Naive B cell (primary cell): ENCODE measurements at regions not wholly inside any gene's neighbourhood (a gene's known extent, or its start where the extent isn't known, plus 50 kb on each side); places are given as distances from the start of the nearest gene placed in this dataset.

Source experiments
- ATAC-seq, 2 donors: fragments of 150-1000 bp; cut with Tn5 transposase; 2 replicates each; pipeline ENCODE4 v1.10.0; 2021; ENCODE audit warnings: low read depth in 2 of 2, mild to moderate bottlenecking in 2 of 2, moderate library complexity in 2 of 2
- DNase-seq: peaks from one replicate; pipeline ENCODE4 v3.0.0; 2022
- H3K27ac Mint-ChIP-seq, 6 donors: one replicate each; pipeline ENCODE4 v1.8.0; 2020 to 2022; ENCODE audit warnings: mild to moderate bottlenecking in 6 of 6, mixed read lengths in 6 of 6, moderate library complexity in 5 of 6, inconsistent platforms in 2 of 6
- H3K27me3 Mint-ChIP-seq, 3 donors: one replicate each; pipeline ENCODE4 v1.8.0; 2021 to 2022; ENCODE audit warnings: mixed read lengths in 3 of 3, mild to moderate bottlenecking in 1 of 3
- H3K36me3 Mint-ChIP-seq, 2 donors: one replicate each; pipeline ENCODE4 v1.8.0; 2020 to 2022; ENCODE audit warnings: mixed read lengths in 2 of 2, inconsistent platforms in 1 of 2, mild to moderate bottlenecking in 1 of 2
- H3K4me1 Mint-ChIP-seq, 3 donors: one replicate each; pipeline ENCODE4 v1.8.0; 2020 to 2022; ENCODE audit warnings: mixed read lengths in 3 of 3, inconsistent platforms in 1 of 3, mild to moderate bottlenecking in 1 of 3, moderate library complexity in 1 of 3
- H3K4me3 Mint-ChIP-seq, 8 donors: one replicate each; pipeline ENCODE4 v1.8.0; 2020 to 2022; ENCODE audit warnings: mild to moderate bottlenecking in 8 of 8, mixed read lengths in 8 of 8, moderate library complexity in 8 of 8, inconsistent platforms in 2 of 8
- H3K9me3 Mint-ChIP-seq, 7 donors: one replicate each; pipeline ENCODE4 v1.8.0; 2020 to 2022; ENCODE audit warnings: mixed read lengths in 7 of 7, mild to moderate bottlenecking in 5 of 7, inconsistent platforms in 2 of 7, moderate library complexity in 1 of 7

DNA sequence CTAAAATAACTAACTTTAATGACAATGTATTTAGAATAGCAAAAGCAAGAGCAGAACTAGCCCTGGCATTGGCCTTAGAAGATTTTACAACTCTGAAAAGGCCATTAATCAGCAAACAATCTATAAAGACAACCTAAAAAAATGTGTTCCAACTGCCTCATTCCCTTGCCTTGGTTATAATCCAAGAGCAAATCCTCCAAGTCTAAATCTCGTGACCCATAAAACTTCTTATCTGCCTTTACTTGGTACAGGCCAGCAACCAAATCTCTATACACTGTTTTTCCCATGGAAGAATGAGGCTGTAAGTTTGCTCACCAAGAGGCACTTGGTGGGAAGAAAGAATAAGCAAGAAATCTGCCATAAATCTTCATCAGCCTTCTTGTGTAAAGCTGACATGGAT lies 175.3 kb upstream of the MID1 start:
- ATAC-seq (no peak), DNase-seq (no peak)
- Mint-ChIP-seq H3K4me1 (no peaks in the 10 kb centered on the region), H3K36me3 (no peaks in the 10 kb centered on the region), H3K9me3 (peaks cover 0 to 3% (median 0%) of the 10 kb centered on the region in 7 donors), H3K27ac (no peak overlapping the region), H3K27me3 (peaks cover 0 to 5% (median 0%) of the 10 kb centered on the region in 3 donors), H3K4me3 (no peak overlapping the region)

DNA sequence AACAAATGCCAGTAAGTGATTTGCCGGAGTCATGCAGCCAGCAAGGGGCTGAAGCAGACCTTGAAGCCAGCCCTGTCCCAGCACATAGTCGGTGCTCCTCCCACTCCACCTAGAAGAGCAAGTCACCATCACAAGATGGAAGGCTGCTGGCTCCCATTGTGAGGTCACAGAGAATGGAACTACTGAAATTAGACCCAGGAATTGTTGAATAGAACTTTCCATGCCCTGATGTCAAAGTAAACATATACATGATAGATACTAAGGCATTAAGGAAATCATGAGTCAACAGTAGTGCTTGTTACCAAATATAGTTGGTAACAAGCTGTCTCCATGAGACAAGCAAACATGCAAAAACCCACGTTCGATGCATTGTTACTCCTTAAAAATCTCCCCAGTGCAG lies 177.1 kb upstream of the MID1 start:
- H3K4me3 Mint-ChIP-seq = no peak overlapping the region
- no peak for DNase-seq
- peaks cover 0 to 5% (median 3%) of the 10 kb centered on the region in 7 donors for H3K9me3 Mint-ChIP-seq
- H3K27me3 Mint-ChIP-seq = no peaks in the 10 kb centered on the region
- no peaks in the 10 kb centered on the region for H3K36me3 Mint-ChIP-seq
- H3K27ac Mint-ChIP-seq = no peak overlapping the region
- no peaks in the 10 kb centered on the region for H3K4me1 Mint-ChIP-seq
- no peak for ATAC-seq

- no peak for ATAC-seq
- peaks cover 0 to 8% (median 3%) of the 10 kb centered on the region in 7 donors for H3K9me3 Mint-ChIP-seq
- H3K4me3 Mint-ChIP-seq = no peak overlapping the region
- no peak for DNase-seq
- H3K4me1 Mint-ChIP-seq = no peaks in the 10 kb centered on the region
- no peaks in the 10 kb centered on the region for H3K27me3 Mint-ChIP-seq
- no peak overlapping the region for H3K27ac Mint-ChIP-seq
- H3K36me3 Mint-ChIP-seq = no peaks in the 10 kb centered on the region
Measured at GRCh38 chrX:10798041-10798440, 177.7 kb upstream of the MID1 start.

- no peak for ATAC-seq
- Mint-ChIP-seq H3K27ac (no peak overlapping the region), H3K4me3 (no peak overlapping the region), H3K4me1 (no peaks in the 10 kb centered on the region), H3K27me3 (no peaks in the 10 kb centered on the region), H3K9me3 (peaks cover 0 to 19% (median 3%) of the 10 kb centered on the region in 7 donors), H3K36me3 (no peaks in the 10 kb centered on the region)
- DNase-seq = no peak
Measured at GRCh38 chrX:10800796-10801195, 180.4 kb upstream of the MID1 start.

DNA sequence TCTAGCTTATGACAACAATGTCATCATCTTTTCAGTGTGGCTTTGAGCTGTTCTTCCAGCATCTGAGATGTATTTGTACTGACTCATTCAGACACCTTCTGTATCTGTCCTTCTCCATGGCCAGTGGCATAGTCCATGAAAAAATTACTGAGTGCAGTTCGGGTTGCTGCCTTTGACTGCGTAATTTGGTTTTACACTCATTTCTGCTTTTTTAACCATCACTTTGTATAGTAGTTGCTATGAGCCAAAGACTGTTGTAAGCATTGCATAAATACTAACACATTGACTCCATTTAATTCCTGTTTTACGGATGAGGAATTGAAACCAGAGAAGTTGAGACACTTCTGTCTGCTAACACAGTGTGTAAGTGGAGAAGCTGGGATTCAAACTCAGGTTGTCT lies 190.7 kb upstream of the MID1 start:
- DNase-seq = no peak

DNA sequence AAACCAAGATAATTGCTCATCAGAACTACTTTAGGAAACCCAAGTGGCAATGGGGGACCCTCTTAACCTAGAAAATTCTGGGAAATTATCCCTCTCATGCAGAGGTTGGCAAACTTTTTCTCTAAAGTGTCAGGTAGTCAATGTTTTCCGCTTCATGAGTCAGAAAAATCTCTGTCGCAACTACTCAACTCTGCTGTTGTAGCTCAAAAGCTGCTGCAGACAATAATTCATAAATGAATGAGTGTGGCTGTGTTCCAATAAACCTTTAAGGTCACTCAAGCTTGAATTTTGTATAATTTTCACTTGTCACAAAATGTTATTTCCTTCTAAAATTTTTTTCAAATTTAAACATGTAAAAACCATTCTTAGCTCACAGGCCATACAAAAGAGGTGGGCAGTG lies 193.4 kb upstream of the MID1 start:
- Mint-ChIP-seq H3K36me3 (no peaks in the 10 kb centered on the region), H3K27me3 (no peaks in the 10 kb centered on the region), H3K4me3 (no peak overlapping the region), H3K4me1 (no peaks in the 10 kb centered on the region), H3K27ac (no peak overlapping the region), H3K9me3 (peaks cover 0 to 9% (median 4%) of the 10 kb centered on the region in 7 donors)
- no peak for ATAC-seq
- DNase-seq = no peak

More for the DNA sequence above, 190.7 kb upstream of the MID1 start:
- H3K27ac Mint-ChIP-seq = no peak overlapping the region
- H3K27me3 Mint-ChIP-seq = peaks cover 0 to 5% (median 0%) of the 10 kb centered on the region in 3 donors
- no peak for ATAC-seq
- no peaks in the 10 kb centered on the region for H3K4me1 Mint-ChIP-seq
- no peaks in the 10 kb centered on the region for H3K36me3 Mint-ChIP-seq
- H3K4me3 Mint-ChIP-seq = no peak overlapping the region
- H3K9me3 Mint-ChIP-seq = peaks cover 0 to 13% (median 5%) of the 10 kb centered on the region in 7 donors

- Mint-ChIP-seq H3K36me3 (no peaks in the 10 kb centered on the region), H3K9me3 (peaks cover 0 to 5% (median 1%) of the 10 kb centered on the region in 7 donors), H3K4me1 (no peaks in the 10 kb centered on the region), H3K27me3 (no peaks in the 10 kb centered on the region), H3K4me3 (no peak overlapping the region), H3K27ac (no peak overlapping the region)
- DNase-seq = no peak
- ATAC-seq = no peak
Measured at GRCh38 chrX:10818651-10819050, 198.3 kb upstream of the MID1 start.

- Mint-ChIP-seq H3K27ac (no peak overlapping the region), H3K4me1 (no peaks in the 10 kb centered on the region), H3K27me3 (no peaks in the 10 kb centered on the region), H3K36me3 (no peaks in the 10 kb centered on the region), H3K9me3 (peaks cover 0 to 5% (median 1%) of the 10 kb centered on the region in 7 donors), H3K4me3 (no peak overlapping the region)
- ATAC-seq = no peak
- DNase-seq = no peak
Measured at GRCh38 chrX:10819973-10820372, 199.6 kb upstream of the MID1 start.

GRCh38 chrX:10821293-10821692 lies 200.9 kb upstream of the MID1 start:
- Mint-ChIP-seq H3K4me3 (no peak overlapping the region), H3K4me1 (no peaks in the 10 kb centered on the region)
- no peak for ATAC-seq

DNA sequence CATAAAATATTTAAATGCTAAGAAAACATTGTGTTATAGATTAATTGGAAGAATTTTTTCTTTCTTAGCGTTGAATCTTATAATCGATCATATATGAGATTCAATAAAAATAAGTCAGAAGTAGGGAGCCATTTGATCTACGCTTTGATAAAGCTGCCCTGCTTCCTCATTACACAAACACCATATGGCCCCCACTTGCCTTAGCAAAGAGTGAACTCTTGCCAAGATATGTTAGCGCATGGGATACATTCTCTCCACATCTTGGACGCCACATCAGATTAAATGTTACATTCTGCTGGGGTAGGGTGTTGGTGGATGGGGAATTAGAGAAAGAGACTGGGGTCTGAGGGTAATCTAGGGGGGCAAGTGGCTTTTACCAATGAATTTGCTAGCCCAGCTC lies 207.7 kb upstream of the MID1 start:
- no peak for DNase-seq
- Mint-ChIP-seq H3K27ac (no peak overlapping the region), H3K4me3 (no peak overlapping the region), H3K27me3 (peaks cover 0 to 3% (median 0%) of the 10 kb centered on the region in 3 donors), H3K36me3 (no peaks in the 10 kb centered on the region), H3K9me3 (peaks cover 0 to 4% (median 0%) of the 10 kb centered on the region in 7 donors), H3K4me1 (no peaks in the 10 kb centered on the region)
- ATAC-seq = no peak

More at GRCh38 chrX:10821293-10821692, 200.9 kb upstream of the MID1 start:
- H3K9me3 Mint-ChIP-seq = peaks cover 0 to 5% (median 2%) of the 10 kb centered on the region in 7 donors
- DNase-seq = no peak
- H3K27ac Mint-ChIP-seq = no peak overlapping the region
- no peaks in the 10 kb centered on the region for H3K36me3 Mint-ChIP-seq
- H3K27me3 Mint-ChIP-seq = peaks cover 0 to 3% (median 0%) of the 10 kb centered on the region in 3 donors

GRCh38 chrX:10828640-10829039 lies 208.3 kb upstream of the MID1 start:
- ATAC-seq = no peak
- Mint-ChIP-seq H3K27me3 (peaks cover 0 to 3% (median 0%) of the 10 kb centered on the region in 3 donors), H3K36me3 (no peaks in the 10 kb centered on the region), H3K27ac (no peak overlapping the region), H3K4me3 (no peak overlapping the region), H3K9me3 (peaks cover 0 to 4% (median 0%) of the 10 kb centered on the region in 7 donors), H3K4me1 (no peaks in the 10 kb centered on the region)
- no peak for DNase-seq

DNA sequence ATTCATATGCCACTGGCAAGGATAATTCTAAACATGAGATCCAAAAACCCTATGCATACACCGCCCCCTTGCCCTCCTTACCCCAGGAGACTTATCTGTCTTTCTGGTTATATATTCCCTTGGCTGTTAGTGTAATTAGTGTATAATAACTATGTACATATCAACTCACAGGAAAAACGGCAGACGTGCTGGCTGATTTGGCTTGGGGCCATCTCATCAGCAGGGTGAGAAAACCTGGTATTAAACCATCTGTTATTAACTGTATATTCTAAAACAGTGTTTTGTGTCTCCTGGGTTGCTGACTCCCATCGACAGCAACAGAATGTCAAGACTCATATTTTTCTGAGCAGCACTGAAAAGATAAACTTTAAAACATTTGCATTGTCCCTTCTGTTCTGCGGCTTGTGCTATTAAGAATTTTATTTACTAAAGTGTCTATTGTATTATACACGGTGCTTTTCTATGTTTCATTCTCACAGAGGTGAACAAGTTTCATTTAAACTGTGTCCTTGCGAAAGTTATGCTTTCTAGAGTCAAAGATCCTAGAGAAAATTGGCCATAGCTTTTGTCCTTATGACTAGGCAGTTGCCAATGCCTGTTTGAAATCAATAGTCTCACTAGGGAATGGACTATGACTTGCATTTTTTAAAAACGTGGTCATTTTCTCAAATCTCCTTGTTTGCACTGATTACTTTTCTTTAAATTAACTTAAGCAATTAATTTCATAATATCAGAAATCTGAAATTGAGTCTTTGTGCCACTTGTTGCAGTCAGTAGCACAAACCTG lies 211.5 kb upstream of the MID1 start:
- peaks cover 0 to under 1% (median 0%) of the 10 kb centered on the region in 7 donors for H3K9me3 Mint-ChIP-seq
- no peaks in the 10 kb centered on the region for H3K4me1 Mint-ChIP-seq
- DNase-seq (no peak), ATAC-seq (no peak)
- H3K4me3 Mint-ChIP-seq = no peak overlapping the region
- H3K27me3 Mint-ChIP-seq = no peaks in the 10 kb centered on the region
- H3K36me3 Mint-ChIP-seq = no peaks in the 10 kb centered on the region
- no peak overlapping the region for H3K27ac Mint-ChIP-seq

GRCh38 chrX:10833299-10834169 lies 213.1 kb upstream of the MID1 start:
- Mint-ChIP-seq H3K27me3 (no peaks in the 10 kb centered on the region), H3K9me3 (no peaks in the 10 kb centered on the region), H3K27ac (peak overlapping the region in 1 of 6 donors; percentile 37), H3K4me3 (no peak overlapping the region), H3K36me3 (no peaks in the 10 kb centered on the region), H3K4me1 (no peaks in the 10 kb centered on the region)
- no peak for DNase-seq
- no peak for ATAC-seq

DNA sequence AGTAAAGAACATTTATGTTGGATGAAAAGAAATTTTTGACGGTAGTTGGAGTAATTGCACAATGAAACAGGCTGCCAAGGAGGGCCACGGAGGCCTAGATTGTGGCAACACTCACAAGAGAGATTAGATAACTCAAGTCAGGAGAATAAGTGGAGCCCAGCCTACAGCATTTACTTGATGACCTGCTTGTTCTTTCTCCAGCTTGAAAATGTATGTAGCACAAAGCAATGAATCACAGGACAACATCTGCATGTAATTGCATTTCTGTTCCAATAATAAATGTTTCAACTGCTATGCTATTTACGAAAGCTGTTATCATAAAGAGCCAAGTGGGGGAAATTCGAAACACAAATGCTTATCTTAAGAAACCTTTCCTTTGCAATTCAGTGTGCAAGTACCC lies 221.2 kb upstream of the MID1 start:
- H3K4me3 Mint-ChIP-seq = peak overlapping the region in 1 of 8 donors; percentile 6
- H3K27ac Mint-ChIP-seq = no peak overlapping the region
- H3K9me3 Mint-ChIP-seq = peaks cover 0 to 8% (median 0%) of the 10 kb centered on the region in 7 donors
- ATAC-seq (no peak), DNase-seq (no peak)
- no peaks in the 10 kb centered on the region for H3K4me1 Mint-ChIP-seq
- no peaks in the 10 kb centered on the region for H3K36me3 Mint-ChIP-seq
- no peaks in the 10 kb centered on the region for H3K27me3 Mint-ChIP-seq
